ENCODE measurements at regions not wholly inside any gene's neighbourhood (a gene's known extent, or its start where the extent isn't known, plus 50 kb on each side); places are given as distances from the start of the nearest gene placed in this dataset.

DNA sequence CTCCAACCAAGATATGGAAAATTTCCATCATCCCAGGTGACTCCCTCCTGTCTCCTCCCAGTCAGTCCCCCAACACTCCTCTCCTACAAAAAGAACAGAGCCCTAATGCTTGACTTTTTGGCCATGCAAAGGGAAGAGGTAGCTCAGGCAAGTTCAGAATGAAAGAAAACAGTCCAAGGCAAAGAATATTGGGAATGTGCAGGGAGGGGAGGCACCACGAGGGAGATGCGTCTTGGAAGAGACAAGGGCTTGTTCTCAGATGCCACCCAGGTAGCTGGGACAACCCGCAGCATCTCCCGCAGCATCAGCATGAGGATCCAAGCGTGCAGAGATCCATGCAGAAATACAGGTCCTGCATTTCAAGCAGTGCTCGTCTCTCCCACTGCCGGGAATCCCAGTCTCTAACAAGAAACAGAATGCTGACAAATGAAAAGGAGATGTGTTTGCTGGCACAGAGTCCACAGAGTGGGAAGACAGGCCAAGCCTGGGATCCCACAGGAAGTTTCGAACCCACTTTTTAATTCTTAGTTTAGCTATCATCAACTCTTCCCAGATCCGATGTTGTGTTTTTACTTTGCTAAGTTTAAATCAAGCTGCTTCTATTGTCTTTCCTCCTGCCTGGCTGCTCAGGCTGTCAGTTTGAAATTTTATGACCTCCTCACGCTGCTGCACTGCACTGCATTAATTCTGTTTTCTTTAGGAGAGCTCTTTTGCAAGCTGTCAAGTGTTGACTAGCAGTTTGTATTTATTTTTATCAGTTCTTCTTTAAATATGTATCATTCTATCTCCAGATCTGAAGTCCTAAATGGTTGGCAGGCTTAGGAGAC, 86.8 kb upstream of the OSMR start:
- TF ChIP-seq, protein P1, sequence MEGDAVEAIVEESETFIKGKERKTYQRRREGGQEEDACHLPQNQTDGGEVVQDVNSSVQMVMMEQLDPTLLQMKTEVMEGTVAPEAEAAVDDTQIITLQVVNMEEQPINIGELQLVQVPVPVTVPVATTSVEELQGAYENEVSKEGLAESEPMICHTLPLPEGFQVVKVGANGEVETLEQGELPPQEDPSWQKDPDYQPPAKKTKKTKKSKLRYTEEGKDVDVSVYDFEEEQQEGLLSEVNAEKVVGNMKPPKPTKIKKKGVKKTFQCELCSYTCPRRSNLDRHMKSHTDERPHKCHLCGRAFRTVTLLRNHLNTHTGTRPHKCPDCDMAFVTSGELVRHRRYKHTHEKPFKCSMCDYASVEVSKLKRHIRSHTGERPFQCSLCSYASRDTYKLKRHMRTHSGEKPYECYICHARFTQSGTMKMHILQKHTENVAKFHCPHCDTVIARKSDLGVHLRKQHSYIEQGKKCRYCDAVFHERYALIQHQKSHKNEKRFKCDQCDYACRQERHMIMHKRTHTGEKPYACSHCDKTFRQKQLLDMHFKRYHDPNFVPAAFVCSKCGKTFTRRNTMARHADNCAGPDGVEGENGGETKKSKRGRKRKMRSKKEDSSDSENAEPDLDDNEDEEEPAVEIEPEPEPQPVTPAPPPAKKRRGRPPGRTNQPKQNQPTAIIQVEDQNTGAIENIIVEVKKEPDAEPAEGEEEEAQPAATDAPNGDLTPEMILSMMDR (IDR thresholded peaks at IDR 0.05; ENCODE audit: insufficient read depth, low read depth, low read length): no peak
- TF ChIP-seq EZH2 (IDR thresholded peaks at IDR 0.05; ENCODE audit: insufficient read depth, low read length): no peak

All from astrocyte (in vitro differentiated cells and primary cell).